ENCODE measurements at regions not wholly inside any gene's neighbourhood (a gene's known extent, or its start where the extent isn't known, plus 50 kb on each side); places are given as distances from the start of the nearest gene placed in this dataset.

DNA sequence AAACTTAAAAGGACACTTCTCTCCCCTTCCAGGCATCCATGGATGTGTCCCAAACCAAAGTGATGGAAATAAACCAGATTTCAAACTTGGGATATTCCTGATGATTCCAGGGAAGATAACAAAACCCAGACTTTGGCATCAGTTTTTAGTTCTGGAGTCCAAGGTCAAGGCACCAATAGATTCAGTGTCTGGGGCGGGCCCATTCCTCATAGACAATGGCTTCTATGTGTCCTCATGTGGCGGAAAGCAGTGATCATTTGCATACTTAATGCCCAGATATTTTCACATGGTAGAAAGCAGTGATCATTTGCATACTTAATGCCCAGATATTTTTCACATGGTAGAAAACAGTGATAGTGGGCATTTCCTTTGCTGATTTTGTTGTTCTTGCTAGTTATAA lies 151.4 kb upstream of the DAP start:
- intact Hi-C loops (cut with DNase I): no loop called here
- Histone ChIP-seq H3K36me3 (no peaks in the 10 kb centered on the region), H3K9me3 (no peaks in the 10 kb centered on the region), H3K4me1 (no peaks in the 10 kb centered on the region), H3K4me3 (no peak overlapping the region), H3K27me3 (no peaks in the 10 kb centered on the region), H3K27ac (no peak overlapping the region)
- TF ChIP-seq, protein P1, sequence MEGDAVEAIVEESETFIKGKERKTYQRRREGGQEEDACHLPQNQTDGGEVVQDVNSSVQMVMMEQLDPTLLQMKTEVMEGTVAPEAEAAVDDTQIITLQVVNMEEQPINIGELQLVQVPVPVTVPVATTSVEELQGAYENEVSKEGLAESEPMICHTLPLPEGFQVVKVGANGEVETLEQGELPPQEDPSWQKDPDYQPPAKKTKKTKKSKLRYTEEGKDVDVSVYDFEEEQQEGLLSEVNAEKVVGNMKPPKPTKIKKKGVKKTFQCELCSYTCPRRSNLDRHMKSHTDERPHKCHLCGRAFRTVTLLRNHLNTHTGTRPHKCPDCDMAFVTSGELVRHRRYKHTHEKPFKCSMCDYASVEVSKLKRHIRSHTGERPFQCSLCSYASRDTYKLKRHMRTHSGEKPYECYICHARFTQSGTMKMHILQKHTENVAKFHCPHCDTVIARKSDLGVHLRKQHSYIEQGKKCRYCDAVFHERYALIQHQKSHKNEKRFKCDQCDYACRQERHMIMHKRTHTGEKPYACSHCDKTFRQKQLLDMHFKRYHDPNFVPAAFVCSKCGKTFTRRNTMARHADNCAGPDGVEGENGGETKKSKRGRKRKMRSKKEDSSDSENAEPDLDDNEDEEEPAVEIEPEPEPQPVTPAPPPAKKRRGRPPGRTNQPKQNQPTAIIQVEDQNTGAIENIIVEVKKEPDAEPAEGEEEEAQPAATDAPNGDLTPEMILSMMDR (IDR thresholded peaks at IDR 0.05): no peak
- DNase-seq (ENCODE audit: low spot score in 2 of 2): no peak

DNA sequence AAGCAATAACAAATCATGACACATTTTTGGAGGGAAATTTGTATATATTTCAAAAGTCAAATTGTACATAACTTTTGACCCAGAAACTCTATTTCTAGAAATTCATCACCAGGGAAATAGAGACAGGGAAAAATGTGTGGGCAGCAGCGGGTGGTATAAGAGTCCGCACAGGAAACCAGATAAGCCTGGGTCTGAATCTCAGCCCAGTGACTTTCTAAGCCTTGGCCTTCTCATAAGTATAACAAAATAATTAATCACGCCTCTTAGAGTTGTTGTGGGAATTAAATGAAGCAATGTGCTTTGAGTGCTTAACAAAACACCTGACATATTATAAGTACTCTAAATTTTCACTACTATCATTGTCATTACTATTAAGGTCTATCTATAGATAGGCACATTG lies 149.2 kb upstream of the DAP start:
- Histone ChIP-seq H3K27me3 (no peaks in the 10 kb centered on the region), H3K4me3 (no peak overlapping the region), H3K36me3 (no peaks in the 10 kb centered on the region), H3K27ac (no peak overlapping the region), H3K4me1 (no peaks in the 10 kb centered on the region), H3K9me3 (no peaks in the 10 kb centered on the region)
- no peak for DNase-seq (ENCODE audit: low spot score in 2 of 2)
- TF ChIP-seq, protein P1 (IDR thresholded peaks at IDR 0.05): no peak
- intact Hi-C loops (cut with DNase I): no loop called here

DNA sequence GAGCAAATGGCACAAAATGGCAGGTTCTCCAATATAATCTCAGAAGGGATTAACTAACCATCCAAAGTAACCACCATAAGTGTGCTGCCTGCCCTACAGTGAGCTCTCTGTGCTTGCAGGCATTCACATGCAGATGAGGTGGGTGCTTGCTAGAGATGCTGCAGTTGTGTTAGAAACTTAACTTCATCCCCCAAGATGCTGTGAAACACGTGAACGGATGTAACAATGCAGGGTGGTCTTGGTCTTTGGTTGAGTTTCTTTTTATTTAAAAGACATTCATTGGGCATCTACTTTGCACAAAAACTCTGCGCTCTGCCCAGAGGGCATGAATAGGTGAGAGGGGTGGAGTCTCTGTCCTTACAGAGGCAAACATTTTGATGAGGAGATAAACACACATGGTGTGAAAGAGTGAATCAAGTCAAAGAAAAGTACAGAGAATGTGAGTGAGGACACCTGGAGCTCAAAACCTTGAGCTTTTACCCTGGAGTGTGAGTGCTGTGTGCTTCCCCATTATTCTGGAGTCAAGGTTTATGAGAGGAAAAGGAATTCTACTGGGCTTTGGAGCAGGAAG lies 143.9 kb upstream of the DAP start:
- H3K9me3 ChIP-seq: no peaks in the 10 kb centered on the region
- H3K27me3 ChIP-seq: no peaks in the 10 kb centered on the region
- no peaks in the 10 kb centered on the region for H3K4me1 ChIP-seq
- TF ChIP-seq, protein P1 (IDR thresholded peaks at IDR 0.05): no peak
- H3K4me3 ChIP-seq: no peak overlapping the region
- DNase-seq (ENCODE audit: low spot score in 2 of 2): no peak
- no peak overlapping the region for H3K27ac ChIP-seq
- intact Hi-C loops (cut with DNase I): no loop called here
- no peaks in the 10 kb centered on the region for H3K36me3 ChIP-seq

DNA sequence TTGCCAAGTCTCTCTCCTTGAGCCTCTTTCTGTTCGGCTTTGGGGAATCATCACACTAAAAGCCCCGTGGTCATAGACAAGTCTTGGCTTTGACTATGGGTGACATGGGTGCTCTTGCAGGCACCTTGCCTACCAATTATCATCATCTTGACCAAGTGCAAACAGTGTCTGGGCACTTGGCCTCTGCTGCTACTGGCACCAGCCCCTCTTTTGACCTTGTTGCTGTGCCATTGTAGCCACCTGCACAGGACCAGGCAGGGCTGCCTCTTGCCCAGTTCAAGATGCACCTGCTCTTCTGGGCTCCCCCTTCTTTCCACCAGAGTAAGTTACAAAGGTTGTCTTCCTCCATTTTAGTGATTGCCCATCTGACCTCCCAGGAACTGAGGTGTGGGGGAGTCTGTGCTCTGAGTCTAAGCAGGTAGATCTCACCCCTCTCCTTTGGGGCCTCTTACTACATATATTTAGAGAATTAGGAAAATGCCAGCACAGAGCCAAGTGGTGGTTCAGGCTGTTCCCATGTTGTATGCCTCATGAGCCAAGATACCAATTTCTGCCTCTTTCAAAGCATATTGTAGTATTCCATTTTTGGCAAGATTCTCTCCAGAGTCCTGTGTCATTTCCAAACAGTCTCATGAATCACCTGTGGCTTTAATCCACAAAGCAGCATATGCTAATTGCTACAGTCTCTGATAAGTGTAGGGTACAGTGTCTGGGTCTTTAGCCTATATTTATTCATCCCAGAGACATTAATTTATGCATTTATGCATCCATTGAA lies 142.9 kb upstream of the DAP start:
- Histone ChIP-seq H3K27ac (no peak overlapping the region), H3K9me3 (no peaks in the 10 kb centered on the region), H3K4me3 (no peak overlapping the region), H3K36me3 (no peaks in the 10 kb centered on the region), H3K27me3 (no peaks in the 10 kb centered on the region), H3K4me1 (no peaks in the 10 kb centered on the region)
- TF ChIP-seq, protein P1 (IDR thresholded peaks at IDR 0.05): no peak
- intact Hi-C loops (cut with DNase I): no loop called here
- no peak for DNase-seq (ENCODE audit: low spot score in 2 of 2)

DNA sequence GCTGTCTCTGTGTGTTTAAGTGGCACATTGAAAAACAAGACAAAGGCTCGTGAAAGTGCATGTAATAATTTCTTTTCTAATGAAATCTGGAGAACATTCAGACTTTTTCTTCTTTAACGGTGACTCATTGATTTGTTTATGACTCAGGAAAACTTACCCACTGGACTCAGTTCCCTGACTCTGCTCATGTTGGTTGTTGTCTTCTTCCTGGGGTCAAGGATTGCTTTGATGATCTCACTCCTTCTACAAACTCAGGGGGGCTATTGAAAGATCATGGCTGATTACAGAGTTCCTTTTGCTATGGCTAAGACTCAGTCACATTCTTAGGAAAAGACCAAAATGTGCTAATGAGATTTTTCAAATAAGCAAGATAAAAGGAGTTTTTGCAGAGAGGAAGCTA lies 141.1 kb upstream of the DAP start:
- Histone ChIP-seq H3K4me3 (no peak overlapping the region), H3K4me1 (no peaks in the 10 kb centered on the region), H3K36me3 (no peaks in the 10 kb centered on the region), H3K27ac (no peak overlapping the region), H3K27me3 (no peaks in the 10 kb centered on the region), H3K9me3 (no peaks in the 10 kb centered on the region)
- intact Hi-C loops (cut with DNase I): no loop called here
- no peak for DNase-seq (ENCODE audit: low spot score in 2 of 2)
- TF ChIP-seq, protein P1 (IDR thresholded peaks at IDR 0.05): no peak
